ENCODE measurements at regions not wholly inside any gene's neighbourhood (a gene's known extent, or its start where the extent isn't known, plus 50 kb on each side); places are given as distances from the start of the nearest gene placed in this dataset.

DNA sequence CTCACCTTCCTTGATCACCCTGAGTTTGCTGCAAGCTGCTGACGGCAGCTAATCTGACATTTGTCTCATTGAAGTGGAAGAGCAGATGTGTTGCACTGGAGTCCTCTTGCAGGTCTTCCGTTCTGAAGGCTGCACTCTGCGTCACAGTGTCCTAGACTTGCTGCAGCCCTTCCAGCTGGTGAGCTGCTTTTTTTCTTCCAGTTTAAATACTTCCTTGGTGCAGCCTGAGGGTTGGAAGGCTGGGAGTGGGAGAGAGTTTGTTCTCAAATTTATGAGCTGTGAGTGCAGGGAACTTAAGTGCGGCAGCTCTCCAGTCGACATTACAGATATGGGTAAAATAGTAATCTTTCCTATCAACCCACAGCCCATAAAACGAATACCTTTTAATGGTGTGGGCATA is 303.6 kb upstream of the FAT1 start:
- TF ChIP-seq, protein P1, sequence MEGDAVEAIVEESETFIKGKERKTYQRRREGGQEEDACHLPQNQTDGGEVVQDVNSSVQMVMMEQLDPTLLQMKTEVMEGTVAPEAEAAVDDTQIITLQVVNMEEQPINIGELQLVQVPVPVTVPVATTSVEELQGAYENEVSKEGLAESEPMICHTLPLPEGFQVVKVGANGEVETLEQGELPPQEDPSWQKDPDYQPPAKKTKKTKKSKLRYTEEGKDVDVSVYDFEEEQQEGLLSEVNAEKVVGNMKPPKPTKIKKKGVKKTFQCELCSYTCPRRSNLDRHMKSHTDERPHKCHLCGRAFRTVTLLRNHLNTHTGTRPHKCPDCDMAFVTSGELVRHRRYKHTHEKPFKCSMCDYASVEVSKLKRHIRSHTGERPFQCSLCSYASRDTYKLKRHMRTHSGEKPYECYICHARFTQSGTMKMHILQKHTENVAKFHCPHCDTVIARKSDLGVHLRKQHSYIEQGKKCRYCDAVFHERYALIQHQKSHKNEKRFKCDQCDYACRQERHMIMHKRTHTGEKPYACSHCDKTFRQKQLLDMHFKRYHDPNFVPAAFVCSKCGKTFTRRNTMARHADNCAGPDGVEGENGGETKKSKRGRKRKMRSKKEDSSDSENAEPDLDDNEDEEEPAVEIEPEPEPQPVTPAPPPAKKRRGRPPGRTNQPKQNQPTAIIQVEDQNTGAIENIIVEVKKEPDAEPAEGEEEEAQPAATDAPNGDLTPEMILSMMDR (IDR thresholded peaks at IDR 0.05) = no peak
- TF ChIP-seq EZH2 (IDR thresholded peaks at IDR 0.05) = no peak
- no peak for TF ChIP-seq EZH2phosphoT487 (IDR thresholded peaks at IDR 0.05)

Data from neural progenitor cell (in vitro differentiated cells).